ENCODE measurements at regions not wholly inside any gene's neighbourhood (a gene's known extent, or its start where the extent isn't known, plus 50 kb on each side); places are given as distances from the start of the nearest gene placed in this dataset.

- no peak for TF ChIP-seq CTCF (IDR thresholded peaks at IDR 0.05; ENCODE audit: insufficient read depth, low read length)
- TF ChIP-seq REST (IDR thresholded peaks at IDR 0.05; ENCODE audit: insufficient replicate concordance, low read depth) = no peak
- TF ChIP-seq POLR2AphosphoS5 (IDR thresholded peaks at IDR 0.05; ENCODE audit: low read depth) = no peak
Measured at GRCh38 chr22:49212002-49212401, 615.7 kb downstream of the BRD1 start.

All from HL-60 (cell line).